SH-SY5Y (cell line): ENCODE measurements at regions not wholly inside any gene's neighbourhood (a gene's known extent, or its start where the extent isn't known, plus 50 kb on each side); places are given as distances from the start of the nearest gene placed in this dataset.

Experiments
- GATA2 ChIP-seq: IDR thresholded peaks from 2 replicates; pipeline ENCODE4 v1.6.1; 2011; ENCODE audit warnings: mild to moderate bottlenecking, low read depth, low read length
- GATA3 ChIP-seq: IDR thresholded peaks from 2 replicates; pipeline ENCODE4 v1.6.1; 2011; ENCODE audit warnings: low read depth, mild to moderate bottlenecking, low read length, moderate library complexity

GRCh38 chr3:160088492-160089137 lies 100.0 kb downstream of the IL12A start:
- TF ChIP-seq GATA2 (no peak), GATA3 (no peak)

GRCh38 chr3:160090653-160091052 lies 102.0 kb downstream of the IL12A start:
- TF ChIP-seq GATA3: no peak
- TF ChIP-seq GATA2: no peak

GRCh38 chr3:160091441-160091840 lies 102.8 kb downstream of the IL12A start:
- TF ChIP-seq GATA3 (no peak), GATA2 (no peak)

GRCh38 chr3:160092760-160093159 lies 104.1 kb downstream of the IL12A start:
- no peak for TF ChIP-seq GATA3
- no peak for TF ChIP-seq GATA2

GRCh38 chr3:160094562-160094961 lies 105.9 kb downstream of the IL12A start:
- TF ChIP-seq GATA3 (no peak), GATA2 (no peak)

GRCh38 chr3:160097478-160097877 lies 108.8 kb downstream of the IL12A start:
- TF ChIP-seq GATA2 (no peak), GATA3 (no peak)

GRCh38 chr3:160098261-160098908 lies 109.8 kb downstream of the IL12A start:
- TF ChIP-seq GATA3 (no peak), GATA2 (no peak)

- no peak for TF ChIP-seq GATA2
- no peak for TF ChIP-seq GATA3
Observed at GRCh38 chr3:160098926-160099626, 110.4 kb downstream of the IL12A start.

GRCh38 chr3:160099834-160100233 lies 111.2 kb downstream of the IL12A start:
- no peak for TF ChIP-seq GATA2
- no peak for TF ChIP-seq GATA3

GRCh38 chr3:160100610-160101009 lies 112.0 kb downstream of the IL12A start:
- TF ChIP-seq GATA3 (no peak), GATA2 (no peak)

GRCh38 chr3:160103397-160103796 lies 114.8 kb downstream of the IL12A start:
- TF ChIP-seq GATA3 (no peak), GATA2 (no peak)

GRCh38 chr3:160105907-160106584 lies 117.4 kb downstream of the IL12A start:
- TF ChIP-seq GATA3: no peak
- no peak for TF ChIP-seq GATA2

GRCh38 chr3:160106905-160107861 lies 118.0 kb upstream of the C3orf80 start:
- no peak for TF ChIP-seq GATA3
- TF ChIP-seq GATA2: no peak
